ENCODE measurements at regions not wholly inside any gene's neighbourhood (a gene's known extent, or its start where the extent isn't known, plus 50 kb on each side); places are given as distances from the start of the nearest gene placed in this dataset.

GRCh38 chr16:64168371-64168770 is 953.5 kb downstream of the CDH11 start:
- Mint-ChIP-seq H3K9me3 (ENCODE audit: low read depth) (peaks cover 11% of the 10 kb centered on the region), H3K27me3 (no peaks in the 10 kb centered on the region), H3K4me3 (no peak overlapping the region), H3K27ac (no peak overlapping the region), H3K36me3 (no peaks in the 10 kb centered on the region), H3K4me1 (no peaks in the 10 kb centered on the region)
- DNase-seq (no peak), ATAC-seq (no peak)
- CTCF ChIA-PET = no interaction called here

- H3K4me3 Mint-ChIP-seq = no peak overlapping the region
- H3K27me3 Mint-ChIP-seq = no peaks in the 10 kb centered on the region
- H3K9me3 Mint-ChIP-seq (ENCODE audit: low read depth) = peaks cover 11% of the 10 kb centered on the region
- ATAC-seq = no peak
- no peak for DNase-seq
- CTCF ChIA-PET = no interaction called here
- H3K36me3 Mint-ChIP-seq = no peaks in the 10 kb centered on the region
- no peak overlapping the region for H3K27ac Mint-ChIP-seq
- H3K4me1 Mint-ChIP-seq = no peaks in the 10 kb centered on the region
These were observed 953.9 kb downstream of the CDH11 start for GRCh38 chr16:64167936-64168335.

DNA sequence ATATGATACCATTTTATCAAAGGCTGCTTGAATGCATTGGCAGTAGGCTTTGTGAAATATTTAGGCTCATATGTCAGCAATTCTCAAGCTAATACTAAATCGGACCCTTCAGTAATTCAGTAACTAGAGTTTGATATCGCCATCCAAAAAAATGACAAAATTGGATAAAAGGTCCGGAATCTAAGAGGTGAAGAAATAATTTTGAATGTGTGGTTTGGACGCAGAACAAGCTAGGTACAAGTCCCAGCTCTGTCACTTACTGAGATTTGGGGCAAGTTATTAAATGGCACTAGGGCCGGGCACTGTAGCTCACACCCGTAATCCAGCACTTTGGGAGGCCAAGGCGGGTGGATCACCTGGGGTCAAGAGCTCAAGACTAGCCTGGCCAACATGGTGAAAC is 956.5 kb downstream of the CDH11 start:
- DNase-seq = no peak
- Mint-ChIP-seq H3K4me1 (no peaks in the 10 kb centered on the region), H3K4me3 (no peak overlapping the region), H3K27ac (no peak overlapping the region), H3K27me3 (no peaks in the 10 kb centered on the region), H3K36me3 (no peaks in the 10 kb centered on the region), H3K9me3 (ENCODE audit: low read depth) (peaks cover 7% of the 10 kb centered on the region)
- CTCF ChIA-PET = no interaction called here
- ATAC-seq = no peak

DNA sequence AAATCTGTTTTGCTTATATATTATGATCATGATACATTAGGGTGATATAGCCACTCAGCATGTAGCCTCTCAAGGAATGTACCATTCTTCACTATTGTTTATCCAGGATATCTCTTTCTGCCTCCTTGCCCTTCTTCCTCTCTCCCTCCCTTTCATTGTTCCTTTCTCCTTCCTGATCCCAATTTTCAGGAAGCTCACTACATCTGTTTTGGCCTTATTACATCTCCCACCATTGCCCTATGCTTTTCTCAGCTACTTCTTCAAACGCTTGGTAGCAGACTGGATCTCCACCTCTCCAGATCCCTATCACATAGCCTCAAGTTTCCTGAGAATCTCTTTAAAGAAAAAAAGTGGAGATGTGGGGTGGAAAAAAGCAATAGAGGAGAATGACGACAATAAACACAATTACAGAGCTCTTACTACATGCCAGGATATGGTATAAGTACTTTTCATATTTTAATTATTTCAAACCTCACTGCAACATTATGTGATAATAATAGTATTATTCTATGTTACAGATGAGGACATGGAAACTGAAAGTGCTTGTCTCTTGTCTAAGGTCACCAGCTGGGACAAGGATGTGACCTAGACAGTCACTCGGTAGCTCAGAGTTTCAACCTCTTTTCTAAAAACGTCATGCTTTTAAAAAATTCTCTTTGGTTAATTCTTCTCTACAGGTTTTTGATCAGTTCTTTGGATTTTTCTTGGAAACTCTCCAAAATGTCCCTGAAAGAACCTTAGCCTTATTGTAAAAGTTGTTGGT is 959.1 kb downstream of the CDH11 start:
- CTCF ChIA-PET = no interaction called here
- no peaks in the 10 kb centered on the region for H3K27me3 Mint-ChIP-seq

DNA sequence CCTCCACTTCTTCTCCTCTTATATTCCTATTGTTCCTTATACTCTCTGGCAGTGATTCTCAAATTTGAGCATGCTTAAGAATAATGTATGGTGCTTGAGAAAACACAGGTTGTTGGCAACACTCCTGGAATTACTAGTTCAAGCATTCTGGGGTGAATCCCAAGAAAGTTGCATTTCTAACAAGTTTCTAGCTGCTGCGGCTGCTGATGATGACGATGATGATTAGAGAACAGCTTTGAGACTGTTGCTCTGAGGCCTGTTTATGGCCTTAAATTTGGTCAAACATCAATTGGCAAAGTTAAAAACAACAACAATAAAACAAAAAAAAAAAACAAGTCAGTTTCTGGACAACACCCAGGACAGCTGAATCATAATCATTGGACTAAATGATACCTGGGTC is 961.9 kb downstream of the CDH11 start:
- CTCF ChIA-PET = no interaction called here
- DNase-seq (no peak), ATAC-seq (no peak)
- H3K36me3 Mint-ChIP-seq = no peaks in the 10 kb centered on the region
- H3K4me1 Mint-ChIP-seq = no peaks in the 10 kb centered on the region
- peaks cover 14% of the 10 kb centered on the region for H3K9me3 Mint-ChIP-seq (ENCODE audit: low read depth)
- no peak overlapping the region for H3K27ac Mint-ChIP-seq
- no peak overlapping the region for H3K4me3 Mint-ChIP-seq
- no peaks in the 10 kb centered on the region for H3K27me3 Mint-ChIP-seq

More for the DNA sequence above, 959.1 kb downstream of the CDH11 start:
- Mint-ChIP-seq H3K36me3 (no peaks in the 10 kb centered on the region), H3K4me1 (no peaks in the 10 kb centered on the region), H3K27ac (no peak overlapping the region), H3K9me3 (ENCODE audit: low read depth) (peaks cover 10% of the 10 kb centered on the region), H3K4me3 (no peak overlapping the region)
- ATAC-seq = no peak
- DNase-seq = no peak

DNA sequence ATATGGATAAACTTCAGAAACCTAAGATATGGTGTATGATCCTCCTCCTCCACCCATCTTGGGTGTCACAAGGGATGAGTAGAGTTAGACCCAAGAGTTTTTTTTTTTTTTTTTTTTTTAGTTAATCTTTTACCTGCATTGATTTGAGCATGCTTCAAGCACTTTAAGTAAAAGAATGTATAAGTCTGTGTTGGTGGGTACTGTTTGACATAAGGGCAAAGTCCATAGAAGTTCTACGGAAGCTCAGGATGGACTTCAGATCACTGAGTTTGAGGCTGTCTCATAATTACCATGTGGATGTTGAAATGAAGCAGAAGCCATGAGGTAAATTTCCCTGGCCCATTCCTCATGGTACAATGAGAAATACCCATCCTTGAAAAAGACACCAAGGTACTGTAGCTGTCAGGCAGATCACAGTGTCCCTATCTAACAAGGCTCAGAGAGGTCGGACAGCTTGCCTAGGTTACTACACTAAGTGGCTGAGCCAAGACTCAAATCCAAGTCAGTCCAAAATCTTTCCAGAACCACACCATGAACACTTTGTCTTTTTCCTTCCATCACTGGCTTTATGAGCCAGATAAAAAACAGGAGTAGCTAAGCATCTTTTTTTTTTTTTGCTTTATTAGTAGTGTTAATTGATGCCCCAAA is 962.8 kb downstream of the CDH11 start:
- Mint-ChIP-seq H3K9me3 (ENCODE audit: low read depth) (peaks cover 14% of the 10 kb centered on the region), H3K27me3 (no peaks in the 10 kb centered on the region), H3K4me1 (no peaks in the 10 kb centered on the region), H3K4me3 (no peak overlapping the region), H3K36me3 (no peaks in the 10 kb centered on the region), H3K27ac (no peak overlapping the region)
- DNase-seq = no peak
- ATAC-seq = no peak
- CTCF ChIA-PET = no interaction called here

DNA sequence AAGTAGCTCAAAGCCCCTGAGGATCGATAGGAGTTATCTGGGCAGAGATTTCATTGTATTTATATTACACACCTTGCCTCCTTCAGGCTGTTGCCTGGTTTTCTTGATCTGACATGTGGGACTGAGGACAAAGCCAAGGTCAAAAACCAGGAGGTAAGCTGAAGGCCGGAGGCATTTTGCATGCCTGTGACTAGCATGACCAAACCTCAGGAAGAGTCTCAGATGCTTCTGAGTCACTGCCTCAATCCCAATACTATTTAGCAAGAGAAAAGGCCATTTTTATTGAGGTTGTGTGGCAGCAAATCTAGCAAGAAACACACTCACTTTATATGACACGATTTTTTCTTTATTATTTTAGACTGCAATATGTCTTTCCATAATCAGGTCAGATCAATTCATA is 968.1 kb downstream of the CDH11 start:
- H3K27me3 Mint-ChIP-seq = no peaks in the 10 kb centered on the region
- ATAC-seq (no peak), DNase-seq (no peak)
- peaks cover 26% of the 10 kb centered on the region for H3K9me3 Mint-ChIP-seq (ENCODE audit: low read depth)
- H3K36me3 Mint-ChIP-seq = no peaks in the 10 kb centered on the region
- no peak overlapping the region for H3K4me3 Mint-ChIP-seq
- CTCF ChIA-PET = no interaction called here
- H3K4me1 Mint-ChIP-seq = no peaks in the 10 kb centered on the region
- H3K27ac Mint-ChIP-seq = no peak overlapping the region

GRCh38 chr16:64151990-64152767 is 969.7 kb downstream of the CDH11 start:
- ATAC-seq = no peak
- peaks cover 1% of the 10 kb centered on the region for H3K36me3 Mint-ChIP-seq
- no peaks in the 10 kb centered on the region for H3K4me1 Mint-ChIP-seq
- no peaks in the 10 kb centered on the region for H3K27me3 Mint-ChIP-seq
- no peak overlapping the region for H3K4me3 Mint-ChIP-seq
- peaks cover 24% of the 10 kb centered on the region for H3K9me3 Mint-ChIP-seq (ENCODE audit: low read depth)
- no peak for DNase-seq
- CTCF ChIA-PET = no interaction called here
- H3K27ac Mint-ChIP-seq = no peak overlapping the region

DNA sequence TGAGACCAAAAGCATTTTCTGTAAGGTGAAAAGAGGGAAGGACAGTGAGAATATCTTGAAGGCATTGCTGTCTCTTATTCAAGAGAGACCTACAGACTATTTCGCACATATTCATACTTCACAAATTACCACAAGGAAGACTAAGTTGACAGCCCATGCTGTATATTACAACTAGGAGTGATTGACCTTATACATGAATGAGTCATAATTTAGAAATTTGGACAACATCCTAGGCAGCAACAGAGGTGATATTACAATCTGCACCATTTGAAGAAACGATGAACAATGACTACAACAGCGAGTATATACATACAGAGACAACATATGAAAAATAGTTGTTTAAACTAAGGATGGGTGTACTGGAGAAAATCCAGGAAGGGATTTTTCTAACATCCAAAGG is 971.7 kb downstream of the CDH11 start:
- no peak overlapping the region for H3K4me3 Mint-ChIP-seq
- no peak overlapping the region for H3K27ac Mint-ChIP-seq
- H3K36me3 Mint-ChIP-seq = peaks cover 1% of the 10 kb centered on the region
- no peak for DNase-seq
- H3K4me1 Mint-ChIP-seq = no peaks in the 10 kb centered on the region
- peaks cover 18% of the 10 kb centered on the region for H3K9me3 Mint-ChIP-seq (ENCODE audit: low read depth)
- H3K27me3 Mint-ChIP-seq = no peaks in the 10 kb centered on the region
- CTCF ChIA-PET = no interaction called here
- no peak for ATAC-seq

DNA sequence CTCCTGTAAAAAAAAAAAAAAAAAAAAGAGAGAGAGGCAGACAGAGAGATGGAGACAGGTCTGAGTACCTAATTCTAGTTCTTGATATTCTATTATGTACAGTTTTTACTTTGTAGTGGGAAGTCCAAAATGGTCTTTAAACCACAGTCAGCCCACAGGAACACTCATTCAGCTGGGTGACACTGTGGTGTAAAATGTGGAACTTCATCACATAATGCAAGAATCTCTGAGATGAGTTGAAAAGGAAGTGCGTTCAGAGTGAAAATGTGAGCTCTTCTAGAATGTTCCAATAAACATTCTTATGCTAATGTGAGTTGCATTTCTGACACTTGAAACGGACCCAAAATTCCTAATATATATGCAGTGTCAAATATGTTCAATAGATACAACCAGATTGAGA is 972.1 kb downstream of the CDH11 start:
- no peaks in the 10 kb centered on the region for H3K4me1 Mint-ChIP-seq
- H3K27ac Mint-ChIP-seq = no peak overlapping the region
- CTCF ChIA-PET = no interaction called here
- H3K9me3 Mint-ChIP-seq (ENCODE audit: low read depth) = peaks cover 16% of the 10 kb centered on the region
- DNase-seq (no peak), ATAC-seq (no peak)
- H3K4me3 Mint-ChIP-seq = no peak overlapping the region
- peaks cover 1% of the 10 kb centered on the region for H3K36me3 Mint-ChIP-seq
- H3K27me3 Mint-ChIP-seq = no peaks in the 10 kb centered on the region

DNA sequence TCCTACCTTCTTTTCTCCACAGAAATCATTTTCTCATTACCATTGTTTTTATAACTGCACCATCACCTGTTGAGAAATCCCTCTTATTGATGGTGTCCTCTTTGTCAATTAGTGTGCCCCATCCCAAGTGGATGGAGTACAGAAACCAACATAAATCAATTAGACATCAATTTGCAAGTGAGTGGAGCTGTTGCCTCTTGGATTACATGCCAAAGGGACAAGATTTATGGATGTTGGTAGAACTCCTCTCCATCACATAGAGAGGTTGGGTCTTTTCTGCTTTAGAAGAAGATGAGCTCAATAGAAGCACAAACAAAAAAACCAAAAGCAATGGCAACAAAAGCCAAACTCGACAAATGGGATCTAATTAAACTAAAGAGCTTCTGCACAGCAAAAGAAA is 973.5 kb downstream of the CDH11 start:
- CTCF ChIA-PET = no interaction called here
- ATAC-seq = no peak

DNA sequence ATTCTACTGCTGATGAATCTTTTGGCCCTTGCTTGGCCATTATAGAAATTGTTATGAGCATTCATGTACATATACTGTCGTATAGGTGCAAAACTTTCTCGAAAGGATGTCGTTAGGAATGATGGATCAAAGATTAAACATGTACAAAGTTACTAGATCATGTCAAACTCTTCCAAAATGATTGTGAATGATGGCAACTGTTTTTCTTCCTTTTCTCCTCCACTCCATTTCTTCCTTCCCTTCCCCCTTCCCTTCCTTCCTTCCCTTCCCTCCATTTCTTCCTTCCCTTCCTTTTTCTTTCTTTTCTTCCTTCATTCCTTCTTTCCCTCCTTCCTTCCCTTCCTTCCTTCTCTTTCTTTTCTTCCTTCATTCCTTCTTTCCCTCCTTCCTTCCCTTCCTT is 973.9 kb downstream of the CDH11 start:
- CTCF ChIA-PET = no interaction called here
- H3K4me3 Mint-ChIP-seq = no peak overlapping the region
- H3K4me1 Mint-ChIP-seq = no peaks in the 10 kb centered on the region
- no peaks in the 10 kb centered on the region for H3K27me3 Mint-ChIP-seq
- no peak overlapping the region for H3K27ac Mint-ChIP-seq
- peaks cover 13% of the 10 kb centered on the region for H3K9me3 Mint-ChIP-seq (ENCODE audit: low read depth)
- ATAC-seq (no peak), DNase-seq (no peak)
- peaks cover 1% of the 10 kb centered on the region for H3K36me3 Mint-ChIP-seq

More for the DNA sequence above, 973.5 kb downstream of the CDH11 start:
- Mint-ChIP-seq H3K27ac (no peak overlapping the region), H3K9me3 (ENCODE audit: low read depth) (peaks cover 13% of the 10 kb centered on the region), H3K4me1 (no peaks in the 10 kb centered on the region), H3K27me3 (no peaks in the 10 kb centered on the region), H3K36me3 (peaks cover 1% of the 10 kb centered on the region), H3K4me3 (no peak overlapping the region)
- DNase-seq = no peak

- Mint-ChIP-seq H3K27ac (no peak overlapping the region), H3K4me3 (no peak overlapping the region), H3K27me3 (no peaks in the 10 kb centered on the region), H3K4me1 (no peaks in the 10 kb centered on the region), H3K9me3 (ENCODE audit: low read depth) (no peaks in the 10 kb centered on the region), H3K36me3 (peaks cover 1% of the 10 kb centered on the region)
- CTCF ChIA-PET = no interaction called here
- DNase-seq (no peak), ATAC-seq (no peak)
These were observed 977.2 kb downstream of the CDH11 start for GRCh38 chr16:64144617-64145016.

GRCh38 chr16:64138621-64139020 is 983.2 kb downstream of the CDH11 start:
- H3K27me3 Mint-ChIP-seq = no peaks in the 10 kb centered on the region
- no peak for DNase-seq
- CTCF ChIA-PET = no interaction called here
- H3K36me3 Mint-ChIP-seq = no peaks in the 10 kb centered on the region
- H3K9me3 Mint-ChIP-seq (ENCODE audit: low read depth) = peaks cover 3% of the 10 kb centered on the region
- H3K4me3 Mint-ChIP-seq = no peak overlapping the region
- no peak for ATAC-seq
- no peak overlapping the region for H3K27ac Mint-ChIP-seq
- H3K4me1 Mint-ChIP-seq = no peaks in the 10 kb centered on the region
